HG03469 (cell line): ENCODE measurements at regions not wholly inside any gene's neighbourhood (a gene's known extent, or its start where the extent isn't known, plus 50 kb on each side); places are given as distances from the start of the nearest gene placed in this dataset.

Experiments used
- ATAC-seq: cut with Tn5 transposase; IDR thresholded peaks from one replicate; pipeline ENCODE4 v1.9.1; 2021; ENCODE audit warnings: mild to moderate bottlenecking, moderate library complexity, moderate number of reproducible peaks; ENCODE audit not compliant: unreplicated experiment

- no peak for ATAC-seq
These were observed 145.8 kb upstream of the CDH5 start for GRCh38 chr16:66220702-66221101.

- no peak for ATAC-seq
These were observed 147.0 kb upstream of the CDH5 start for GRCh38 chr16:66219491-66219890.

- no peak for ATAC-seq
These were observed 154.1 kb upstream of the CDH5 start for GRCh38 chr16:66212428-66212827.

- ATAC-seq = no peak
These were observed 154.8 kb upstream of the CDH5 start for GRCh38 chr16:66211651-66212050.

- no peak for ATAC-seq
These were observed 158.6 kb upstream of the CDH5 start for GRCh38 chr16:66207883-66208265.

GRCh38 chr16:66207139-66207882 is 159.2 kb upstream of the CDH5 start:
- ATAC-seq = no peak

GRCh38 chr16:66206363-66206762 is 160.1 kb upstream of the CDH5 start:
- no peak for ATAC-seq

GRCh38 chr16:66205287-66206231 is 160.9 kb upstream of the CDH5 start:
- ATAC-seq = no peak

GRCh38 chr16:66204756-66205155 is 161.7 kb upstream of the CDH5 start:
- ATAC-seq = no peak

GRCh38 chr16:66203476-66203875 is 163.0 kb upstream of the CDH5 start:
- no peak for ATAC-seq

GRCh38 chr16:66199189-66199588 is 167.3 kb upstream of the CDH5 start:
- no peak for ATAC-seq

- ATAC-seq = no peak
These were observed 167.8 kb upstream of the CDH5 start for GRCh38 chr16:66198641-66199040.

- ATAC-seq = no peak
These were observed 168.7 kb upstream of the CDH5 start for GRCh38 chr16:66197668-66198278.

- ATAC-seq = no peak
These were observed 169.7 kb upstream of the CDH5 start for GRCh38 chr16:66196770-66197169.

GRCh38 chr16:66194866-66195265 is 171.6 kb upstream of the CDH5 start:
- no peak for ATAC-seq

GRCh38 chr16:66193543-66194229 is 172.8 kb upstream of the CDH5 start:
- no peak for ATAC-seq

- no peak for ATAC-seq
These were observed 176.1 kb upstream of the CDH5 start for GRCh38 chr16:66190411-66190810.

GRCh38 chr16:66189951-66190350 is 176.5 kb upstream of the CDH5 start:
- no peak for ATAC-seq

- ATAC-seq = no peak
These were observed 177.4 kb upstream of the CDH5 start for GRCh38 chr16:66188917-66189725.

GRCh38 chr16:66186251-66186785 is 180.2 kb upstream of the CDH5 start:
- no peak for ATAC-seq
